Right cardiac atrium (tissue), 5 donors: ENCODE measurements at regions not wholly inside any gene's neighbourhood (a gene's known extent, or its start where the extent isn't known, plus 50 kb on each side); places are given as distances from the start of the nearest gene placed in this dataset.

Experiments
- ATAC-seq, 2 donors: fragments of 200-7000 bp; cut with Tn5 transposase; one replicate each; pipeline versions ENCODE4 v1.8.0 to v1.9.1; 2020; ENCODE audit warnings: moderate library complexity in 2 of 2, mild to moderate bottlenecking in 1 of 2
- DNase-seq, 3 donors: peaks; one replicate each; pipeline ENCODE4 v3.0.0-alpha.2; 2020
- H3K27ac ChIP-seq: one replicate; pipeline ENCODE4 v1.5.1; 2013; ENCODE audit warnings: mild to moderate bottlenecking, low read length, control low read depth, moderate library complexity
- H3K27me3 ChIP-seq: one replicate; pipeline ENCODE4 v1.6.1; 2013; ENCODE audit not compliant: control insufficient read depth, insufficient read depth
- H3K4me1 ChIP-seq: one replicate; pipeline ENCODE4 v1.6.1; 2013; ENCODE audit warnings: low read length; ENCODE audit not compliant: control insufficient read depth, insufficient read depth
- H3K4me3 ChIP-seq: one replicate; pipeline ENCODE4 v1.5.1; 2013; ENCODE audit warnings: low read length, control low read depth
- H3K9me3 ChIP-seq: one replicate; pipeline ENCODE4 v1.6.1; 2013; ENCODE audit warnings: low read length; ENCODE audit not compliant: control insufficient read depth
- WGBS: extraction: QIAGEN DNeasy Blood & Tissue Kit; methylation state at CpG from one replicate; pipeline ENCODE4 v1.1.7; 2013; 5-methylcytosine and 5-hydroxymethylcytosine counted together
- intact Hi-C, 4 donors: fragments of 100-400 bp; cut with DNase I; formaldehyde crosslinking; loops; one replicate each; pipeline versions ENCODE4 v1.11.0 to v1.14.0; 2022 to 2023
- donor health status: healthy with polysubstance abuse.
- donor health status: DM: no; HTN: yes; CAD: no.
- donor health status: DM: no; HTN: no; CAD: no.
- donor health status: DM: no; HTN: yes; CAD: no; lungs with severe emphysema.
- donor health status: DM: yes; HTN: yes; CAD: no.

GRCh38 chrX:63884821-63885790, 100.1 kb upstream of the ARHGEF9 start:
- 83% methylated on average over 10 of the region's 10 CpGs for WGBS
- intact Hi-C loops = no loop called here

DNA sequence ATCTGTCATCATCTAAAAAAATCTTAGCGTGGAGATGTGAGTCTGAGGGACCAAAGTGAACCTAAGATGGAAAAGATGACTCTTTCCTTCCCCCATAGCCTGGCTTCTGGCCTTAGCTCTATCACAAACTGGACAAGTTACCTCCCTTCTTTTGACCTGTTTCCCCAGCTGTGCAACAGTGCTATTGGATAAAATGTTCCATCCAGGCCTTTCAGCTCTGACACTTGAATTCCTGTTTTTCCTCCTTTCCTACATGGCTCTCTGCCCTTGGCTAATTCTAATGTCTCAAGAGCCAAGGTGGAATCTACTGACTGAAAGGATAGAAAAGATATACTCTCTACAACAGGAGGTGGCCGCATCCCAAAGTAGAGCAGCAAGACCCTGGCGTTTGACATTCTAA, 84.5 kb upstream of the ARHGEF9 start:
- Histone ChIP-seq H3K27me3 (no peaks in the 10 kb centered on the region), H3K27ac (no peak overlapping the region), H3K4me1 (no peaks in the 10 kb centered on the region), H3K4me3 (no peak overlapping the region), H3K9me3 (no peaks in the 10 kb centered on the region)
- intact Hi-C loops = no loop called here
- ATAC-seq (no peak), DNase-seq (no peak)
- WGBS = 77% methylated on average over 3 of the region's 3 CpGs

More at GRCh38 chrX:63884821-63885790, 100.1 kb upstream of the ARHGEF9 start:
- H3K9me3 ChIP-seq = no peaks in the 10 kb centered on the region
- no peaks in the 10 kb centered on the region for H3K27me3 ChIP-seq
- DNase-seq = no peak
- H3K4me1 ChIP-seq = no peaks in the 10 kb centered on the region
- ATAC-seq = no peak
- H3K4me3 ChIP-seq = no peak overlapping the region
- no peak overlapping the region for H3K27ac ChIP-seq

DNA sequence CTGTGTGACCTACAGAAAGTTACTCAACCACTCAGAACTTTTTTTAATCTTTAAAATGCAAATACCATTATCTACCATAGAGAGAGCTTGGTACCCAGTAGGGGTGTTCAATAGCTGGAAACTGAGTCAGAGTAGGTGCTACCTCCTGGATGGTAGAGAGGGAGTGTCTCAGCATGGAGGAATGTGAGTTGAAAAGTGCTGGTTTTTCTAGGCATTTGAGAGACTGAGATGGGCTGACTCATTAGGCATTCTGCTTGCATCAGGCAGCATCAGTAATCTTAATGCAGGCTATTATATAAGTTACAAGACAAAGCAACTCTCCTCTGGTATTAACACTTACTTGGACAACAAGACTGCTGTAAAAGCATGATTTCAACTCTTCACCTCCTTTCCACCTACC, 70.9 kb upstream of the ARHGEF9 start:
- intact Hi-C loops = no loop called here
- ATAC-seq = no peak
- no peak overlapping the region for H3K4me3 ChIP-seq

DNA sequence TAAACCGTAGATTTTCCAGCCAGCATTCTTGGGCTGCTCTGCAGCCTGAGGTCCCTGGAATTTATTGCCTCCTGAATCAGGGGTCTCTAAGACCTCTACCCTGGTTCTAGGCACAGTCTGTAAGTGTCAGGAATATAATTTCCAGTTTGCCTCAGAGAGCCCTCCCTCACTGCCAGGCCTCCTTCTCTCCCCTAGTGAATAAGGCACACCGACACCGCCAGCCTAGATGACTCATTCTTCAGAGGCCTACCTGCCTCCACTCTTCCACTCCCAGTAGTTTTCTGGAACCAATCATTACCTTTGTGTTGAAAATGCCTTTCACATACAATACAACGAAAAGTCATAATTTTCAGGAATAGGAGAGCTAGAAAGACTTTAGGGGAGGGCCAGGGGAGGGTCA, 50.3 kb upstream of the ARHGEF9 start:
- no peak overlapping the region for H3K27ac ChIP-seq
- no peaks in the 10 kb centered on the region for H3K27me3 ChIP-seq
- no peak overlapping the region for H3K4me3 ChIP-seq
- H3K4me1 ChIP-seq = no peaks in the 10 kb centered on the region
- DNase-seq (no peak), ATAC-seq (no peak)
- intact Hi-C loops = no loop called here
- 86% methylated on average over 4 of the region's 4 CpGs for WGBS
- no peaks in the 10 kb centered on the region for H3K9me3 ChIP-seq

More for the DNA sequence above, 70.9 kb upstream of the ARHGEF9 start:
- H3K9me3 ChIP-seq = no peaks in the 10 kb centered on the region
- no peaks in the 10 kb centered on the region for H3K4me1 ChIP-seq
- no peaks in the 10 kb centered on the region for H3K27me3 ChIP-seq
- DNase-seq = no peak
- no peak overlapping the region for H3K27ac ChIP-seq
